ENCODE measurements at regions not wholly inside any gene's neighbourhood (a gene's known extent, or its start where the extent isn't known, plus 50 kb on each side); places are given as distances from the start of the nearest gene placed in this dataset.

DNA sequence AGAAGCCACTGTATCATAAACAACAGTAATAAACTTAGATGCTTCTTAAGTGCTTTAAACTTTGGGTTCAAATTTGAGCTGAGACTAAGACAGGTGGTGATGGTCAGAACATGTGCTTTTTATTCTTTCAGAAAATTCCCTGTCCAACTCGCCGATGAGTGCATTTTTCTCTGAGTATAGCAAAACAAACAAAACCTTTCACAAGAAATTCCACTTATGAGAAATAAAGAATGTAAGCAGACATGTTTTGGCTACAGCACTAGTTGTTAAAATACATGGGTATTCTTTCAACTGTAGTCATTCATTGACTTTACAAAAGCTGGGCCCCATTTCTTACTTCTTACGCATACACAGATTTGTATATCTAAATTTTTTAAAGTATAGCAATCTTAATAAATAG lies 125.6 kb downstream of the SPRY2 start:
- Histone ChIP-seq H3K36me3 (replicated peaks; ENCODE audit: control insufficient read depth, insufficient read depth, low read length) (no peaks in the 10 kb centered on the region), H3K27me3 (ENCODE audit: control insufficient read depth, insufficient read depth, low read length) (no peaks in the 10 kb centered on the region), H3K4me3 (ENCODE audit: insufficient read depth, low read depth, low read length) (no peak overlapping the region)
- DNase-seq, result no peak

DNA sequence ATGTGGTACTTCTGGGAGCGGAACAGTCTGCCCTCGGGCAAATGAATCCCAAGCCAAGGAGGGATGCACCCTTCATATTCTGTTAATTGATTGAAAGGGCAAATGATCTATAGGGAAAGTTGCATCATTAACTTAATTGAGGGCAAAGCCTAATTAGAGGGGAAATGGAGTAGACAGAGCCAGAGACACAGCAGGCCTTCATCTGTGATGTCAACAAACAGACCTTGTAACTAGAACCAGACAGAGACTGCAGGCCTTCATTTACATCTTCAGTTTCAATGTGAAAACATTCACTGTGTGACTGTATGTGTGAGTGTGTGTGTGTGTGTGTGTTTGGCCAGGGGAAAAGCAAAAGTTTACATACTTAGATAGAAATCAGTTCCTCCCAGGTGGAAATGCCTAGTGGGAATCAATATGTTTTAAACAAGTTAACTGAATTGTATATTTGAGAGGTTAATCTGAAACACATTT lies 126.4 kb downstream of the SPRY2 start:
- DNase-seq, result no peak
- no peaks in the 10 kb centered on the region for H3K36me3 ChIP-seq (replicated peaks; ENCODE audit: control insufficient read depth, insufficient read depth, low read length)
- H3K27me3 ChIP-seq (ENCODE audit: control insufficient read depth, insufficient read depth, low read length), result no peaks in the 10 kb centered on the region
- no peak overlapping the region for H3K4me3 ChIP-seq (ENCODE audit: insufficient read depth, low read depth, low read length)

DNA sequence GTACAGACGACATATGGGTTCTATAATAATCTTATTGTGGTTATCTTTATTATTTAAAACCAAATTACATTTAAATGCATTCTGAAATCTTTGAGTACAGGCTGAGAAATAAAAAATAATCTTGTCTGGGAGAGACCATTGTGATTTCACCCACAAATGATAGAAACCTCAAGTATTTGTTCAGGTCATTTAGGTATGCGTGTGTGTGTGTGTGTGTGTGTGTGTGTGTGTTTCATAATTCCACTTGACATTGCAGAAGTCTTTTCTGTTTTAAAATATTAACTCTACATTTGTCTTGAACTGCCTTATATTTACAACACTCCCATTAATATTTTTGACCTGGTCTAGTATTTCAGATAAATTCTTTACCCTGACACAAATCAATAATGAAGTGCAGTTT lies 126.9 kb downstream of the SPRY2 start:
- no peak for DNase-seq
- no peaks in the 10 kb centered on the region for H3K27me3 ChIP-seq (ENCODE audit: control insufficient read depth, insufficient read depth, low read length)
- H3K36me3 ChIP-seq (replicated peaks; ENCODE audit: control insufficient read depth, insufficient read depth, low read length), result no peaks in the 10 kb centered on the region
- no peak overlapping the region for H3K4me3 ChIP-seq (ENCODE audit: insufficient read depth, low read depth, low read length)

DNA sequence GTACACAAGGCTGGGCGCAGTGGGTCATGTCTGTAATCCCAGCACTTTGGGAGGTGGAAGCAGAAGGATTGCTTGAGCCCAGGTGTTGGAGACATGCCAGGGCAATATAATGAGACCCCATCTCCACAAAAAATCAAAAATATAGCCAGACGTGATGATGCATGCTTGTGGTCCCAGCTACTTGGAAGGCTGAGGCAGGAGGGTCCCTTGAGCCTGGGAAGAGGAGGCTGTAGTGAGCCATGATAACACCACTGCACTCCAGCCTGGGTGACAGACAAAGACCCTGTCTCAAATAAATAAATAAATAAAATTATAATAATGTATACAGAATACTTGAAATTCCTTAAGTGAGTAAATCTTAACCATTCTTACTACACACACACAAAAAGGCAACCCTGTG lies 127.7 kb downstream of the SPRY2 start:
- no peaks in the 10 kb centered on the region for H3K27me3 ChIP-seq (ENCODE audit: control insufficient read depth, insufficient read depth, low read length)
- no peak for DNase-seq
- H3K36me3 ChIP-seq (replicated peaks; ENCODE audit: control insufficient read depth, insufficient read depth, low read length), result no peaks in the 10 kb centered on the region
- H3K4me3 ChIP-seq (ENCODE audit: insufficient read depth, low read depth, low read length), result no peak overlapping the region

GRCh38 chr13:80211566-80211965 lies 129.4 kb downstream of the SPRY2 start:
- H3K27me3 ChIP-seq (ENCODE audit: control insufficient read depth, insufficient read depth, low read length), result no peaks in the 10 kb centered on the region
- H3K36me3 ChIP-seq (replicated peaks; ENCODE audit: control insufficient read depth, insufficient read depth, low read length), result no peaks in the 10 kb centered on the region
- no peak overlapping the region for H3K4me3 ChIP-seq (ENCODE audit: insufficient read depth, low read depth, low read length)
- no peak for DNase-seq

GRCh38 chr13:80204642-80205041 lies 136.3 kb downstream of the SPRY2 start:
- DNase-seq, result no peak
- Histone ChIP-seq H3K4me3 (ENCODE audit: insufficient read depth, low read depth, low read length) (no peak overlapping the region), H3K27me3 (ENCODE audit: control insufficient read depth, insufficient read depth, low read length) (no peaks in the 10 kb centered on the region), H3K36me3 (replicated peaks; ENCODE audit: control insufficient read depth, insufficient read depth, low read length) (no peaks in the 10 kb centered on the region)

- Histone ChIP-seq H3K4me3 (ENCODE audit: insufficient read depth, low read depth, low read length) (no peak overlapping the region), H3K36me3 (replicated peaks; ENCODE audit: control insufficient read depth, insufficient read depth, low read length) (no peaks in the 10 kb centered on the region), H3K27me3 (ENCODE audit: control insufficient read depth, insufficient read depth, low read length) (no peaks in the 10 kb centered on the region)
- no peak for DNase-seq
Observed at GRCh38 chr13:80203496-80203895, 137.4 kb downstream of the SPRY2 start.

DNA sequence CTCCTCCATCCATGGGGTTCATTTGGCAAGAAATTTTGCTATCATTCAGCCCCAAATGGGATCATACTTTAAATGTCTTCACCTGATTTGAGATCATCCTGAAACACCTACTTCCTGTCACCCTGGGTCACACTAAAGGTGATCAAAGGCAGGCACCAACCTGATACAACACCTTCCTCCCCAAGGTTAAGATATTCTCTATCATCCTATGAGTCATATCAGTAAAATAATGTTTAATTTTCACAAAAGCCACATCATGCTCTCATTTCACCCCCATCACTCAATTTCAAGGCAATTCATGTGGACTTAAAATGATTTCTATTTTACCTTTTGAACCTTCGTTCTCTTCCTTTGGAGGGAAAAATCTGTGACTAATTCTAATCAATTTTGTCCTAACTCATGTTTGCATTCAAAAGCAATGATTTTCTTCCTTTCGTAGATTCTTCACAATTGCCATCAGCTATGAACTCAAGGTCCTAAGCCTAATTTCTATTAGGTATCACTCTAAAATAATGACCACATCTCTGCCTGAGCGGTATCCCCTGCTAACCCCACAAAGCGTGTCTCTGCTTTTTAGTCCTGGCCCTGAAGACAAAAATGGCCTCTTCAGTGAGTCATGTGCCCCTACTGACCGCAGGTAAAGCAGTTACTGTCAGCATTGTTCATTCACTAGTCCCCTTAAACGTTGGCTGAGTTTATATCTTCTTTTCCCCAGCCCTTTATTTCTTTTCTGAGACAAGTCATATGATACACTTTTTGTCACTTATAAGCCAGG lies 139.0 kb downstream of the SPRY2 start:
- H3K4me3 ChIP-seq (ENCODE audit: insufficient read depth, low read depth, low read length), result no peak overlapping the region
- no peaks in the 10 kb centered on the region for H3K27me3 ChIP-seq (ENCODE audit: control insufficient read depth, insufficient read depth, low read length)
- no peak for DNase-seq
- H3K36me3 ChIP-seq (replicated peaks; ENCODE audit: control insufficient read depth, insufficient read depth, low read length), result no peaks in the 10 kb centered on the region

DNA sequence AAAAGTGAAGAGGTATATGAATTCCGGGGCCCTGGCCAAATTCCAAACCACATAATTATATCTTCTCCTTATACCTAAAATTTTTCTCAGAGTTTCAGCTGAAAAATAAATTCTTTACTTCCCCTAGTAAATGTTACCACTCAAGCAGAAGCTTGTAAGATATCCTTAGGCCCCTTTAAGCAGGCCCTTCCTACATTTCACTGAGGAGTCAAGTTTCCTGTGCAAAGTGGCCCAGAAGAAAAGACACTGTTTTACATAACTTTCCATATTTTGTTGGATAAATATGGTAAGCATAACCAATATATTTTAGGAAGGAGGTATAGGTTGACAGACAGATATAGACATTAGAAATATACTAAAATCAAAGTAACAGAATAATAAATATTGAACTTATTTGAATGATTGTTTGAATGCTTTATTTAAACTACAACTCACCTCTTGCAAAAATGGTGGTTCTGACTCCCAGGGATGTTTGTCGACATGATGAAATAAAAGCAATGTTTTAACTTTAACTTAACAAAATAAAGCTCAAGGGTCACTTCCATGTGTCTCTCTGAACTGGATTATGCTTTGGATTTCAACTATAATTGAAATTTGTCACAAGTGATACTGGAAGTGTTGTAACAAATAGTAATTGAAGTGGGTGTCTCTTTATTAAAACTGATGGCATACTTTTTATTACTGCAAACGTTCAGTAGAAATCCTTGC lies 141.2 kb downstream of the SPRY2 start:
- H3K27me3 ChIP-seq (ENCODE audit: control insufficient read depth, insufficient read depth, low read length), result no peaks in the 10 kb centered on the region
- H3K36me3 ChIP-seq (replicated peaks; ENCODE audit: control insufficient read depth, insufficient read depth, low read length), result no peaks in the 10 kb centered on the region
- H3K4me3 ChIP-seq (ENCODE audit: insufficient read depth, low read depth, low read length), result no peak overlapping the region
- no peak for DNase-seq

GRCh38 chr13:80199067-80199466 lies 141.9 kb downstream of the SPRY2 start:
- no peak overlapping the region for H3K4me3 ChIP-seq (ENCODE audit: insufficient read depth, low read depth, low read length)
- DNase-seq, result no peak
- H3K36me3 ChIP-seq (replicated peaks; ENCODE audit: control insufficient read depth, insufficient read depth, low read length), result no peaks in the 10 kb centered on the region
- no peaks in the 10 kb centered on the region for H3K27me3 ChIP-seq (ENCODE audit: control insufficient read depth, insufficient read depth, low read length)

DNA sequence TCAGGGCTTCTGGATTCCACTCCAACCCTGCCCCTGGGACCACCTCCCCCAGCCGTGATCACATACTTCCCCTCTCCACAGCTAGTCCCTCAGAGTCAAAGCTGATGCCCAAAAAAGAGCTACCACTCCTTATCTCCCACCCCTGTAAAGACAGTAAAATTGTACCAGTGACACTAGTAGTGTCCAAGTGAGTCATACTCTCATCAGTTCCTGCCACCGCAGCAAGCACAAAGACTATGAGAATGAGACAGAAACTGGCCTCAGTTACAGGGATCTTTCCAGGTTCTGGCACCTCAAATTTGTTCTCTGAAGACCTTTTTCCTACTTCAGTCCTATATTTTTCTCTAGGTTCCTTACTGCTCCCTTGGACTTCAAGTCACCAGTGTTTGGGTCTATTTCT lies 144.2 kb downstream of the SPRY2 start:
- Histone ChIP-seq H3K36me3 (replicated peaks; ENCODE audit: control insufficient read depth, insufficient read depth, low read length) (no peaks in the 10 kb centered on the region), H3K27me3 (ENCODE audit: control insufficient read depth, insufficient read depth, low read length) (no peaks in the 10 kb centered on the region), H3K4me3 (ENCODE audit: insufficient read depth, low read depth, low read length) (no peak overlapping the region)
- no peak for DNase-seq

DNA sequence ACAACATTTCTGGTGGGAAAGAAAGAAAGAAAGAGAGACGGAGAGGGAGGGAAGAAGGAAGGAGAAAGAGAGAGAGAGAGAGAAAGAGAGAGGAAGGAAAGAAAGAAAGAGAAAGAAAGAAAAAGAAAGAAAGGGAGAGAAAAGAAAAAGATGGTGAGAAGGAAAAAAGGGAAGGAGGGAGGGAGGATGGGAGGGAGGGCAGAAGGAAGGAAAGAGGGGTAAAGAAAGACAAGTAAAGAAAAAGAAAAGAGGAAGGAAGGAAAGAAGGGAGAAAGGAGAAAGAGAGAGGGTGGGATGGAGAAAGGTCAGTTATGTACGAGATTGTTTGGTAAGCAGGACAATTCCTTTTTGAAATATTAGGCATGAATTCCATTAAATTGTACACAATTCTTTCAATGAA lies 145.3 kb downstream of the SPRY2 start:
- H3K36me3 ChIP-seq (replicated peaks; ENCODE audit: control insufficient read depth, insufficient read depth, low read length), result no peaks in the 10 kb centered on the region
- H3K27me3 ChIP-seq (ENCODE audit: control insufficient read depth, insufficient read depth, low read length), result no peaks in the 10 kb centered on the region
- H3K4me3 ChIP-seq (ENCODE audit: insufficient read depth, low read depth, low read length), result no peak overlapping the region
- DNase-seq, result no peak

GRCh38 chr13:80189889-80190597 lies 150.9 kb downstream of the SPRY2 start:
- Histone ChIP-seq H3K27me3 (ENCODE audit: control insufficient read depth, insufficient read depth, low read length) (no peaks in the 10 kb centered on the region), H3K4me3 (ENCODE audit: insufficient read depth, low read depth, low read length) (no peak overlapping the region), H3K36me3 (replicated peaks; ENCODE audit: control insufficient read depth, insufficient read depth, low read length) (no peaks in the 10 kb centered on the region)
- DNase-seq, result no peak

GRCh38 chr13:80180740-80181355 lies 160.1 kb downstream of the SPRY2 start:
- Histone ChIP-seq H3K36me3 (replicated peaks; ENCODE audit: control insufficient read depth, insufficient read depth, low read length) (no peaks in the 10 kb centered on the region), H3K27me3 (ENCODE audit: control insufficient read depth, insufficient read depth, low read length) (no peaks in the 10 kb centered on the region), H3K4me3 (ENCODE audit: insufficient read depth, low read depth, low read length) (no peak overlapping the region)
- no peak for DNase-seq
